ENCODE measurements at regions not wholly inside any gene's neighbourhood (a gene's known extent, or its start where the extent isn't known, plus 50 kb on each side); places are given as distances from the start of the nearest gene placed in this dataset.

- no peak for DNase-seq (ENCODE audit: low spot score)
Measured at GRCh38 chr15:93719921-93720351, 511.4 kb upstream of the MCTP2 start.

- no peak for DNase-seq (ENCODE audit: low spot score)
Measured at GRCh38 chr15:93716615-93717231, 514.6 kb upstream of the MCTP2 start.

GRCh38 chr15:93709708-93710107, 521.7 kb upstream of the MCTP2 start:
- no peak for DNase-seq (ENCODE audit: low spot score)

GRCh38 chr15:93708724-93709445, 522.5 kb upstream of the MCTP2 start:
- no peak for DNase-seq (ENCODE audit: low spot score)

GRCh38 chr15:93707751-93708150, 523.6 kb upstream of the MCTP2 start:
- DNase-seq (ENCODE audit: low spot score), result no peak

- DNase-seq (ENCODE audit: low spot score), result no peak
Measured at GRCh38 chr15:93706495-93707292, 524.7 kb upstream of the MCTP2 start.

GRCh38 chr15:93705753-93706455, 525.5 kb upstream of the MCTP2 start:
- DNase-seq (ENCODE audit: low spot score), result no peak

GRCh38 chr15:93703092-93703739, 528.1 kb upstream of the MCTP2 start:
- no peak for DNase-seq (ENCODE audit: low spot score)

GRCh38 chr15:93700051-93700450, 531.3 kb upstream of the MCTP2 start:
- no peak for DNase-seq (ENCODE audit: low spot score)

GRCh38 chr15:93694033-93694432, 537.3 kb upstream of the MCTP2 start:
- DNase-seq (ENCODE audit: low spot score), result no peak

GRCh38 chr15:93683651-93684050, 547.7 kb upstream of the MCTP2 start:
- DNase-seq (ENCODE audit: low spot score), result no peak

- no peak for DNase-seq (ENCODE audit: low spot score)
Measured at GRCh38 chr15:93671387-93671943, 559.9 kb upstream of the MCTP2 start.

- no peak for DNase-seq (ENCODE audit: low spot score)
Measured at GRCh38 chr15:93670931-93671330, 560.4 kb upstream of the MCTP2 start.

- DNase-seq (ENCODE audit: low spot score), result no peak
Measured at GRCh38 chr15:93664213-93664956, 567.0 kb upstream of the MCTP2 start.

- DNase-seq (ENCODE audit: low spot score), result no peak
Measured at GRCh38 chr15:93662162-93662885, 569.0 kb upstream of the MCTP2 start.

GRCh38 chr15:93658026-93658816, 569.2 kb upstream of the RGMA start:
- no peak for DNase-seq (ENCODE audit: low spot score)

GRCh38 chr15:93656041-93656440, 567.0 kb upstream of the RGMA start:
- DNase-seq (ENCODE audit: low spot score), result no peak

GRCh38 chr15:93649691-93650235, 560.8 kb upstream of the RGMA start:
- no peak for DNase-seq (ENCODE audit: low spot score)

- no peak for DNase-seq (ENCODE audit: low spot score)
Measured at GRCh38 chr15:93646193-93646592, 557.2 kb upstream of the RGMA start.
